ENCODE measurements at regions not wholly inside any gene's neighbourhood (a gene's known extent, or its start where the extent isn't known, plus 50 kb on each side); places are given as distances from the start of the nearest gene placed in this dataset.

GRCh38 chr2:139946690-139947089 lies 1166.5 kb upstream of the NXPH2 start:
- TF ChIP-seq CTCF (IDR thresholded peaks at IDR 0.05) = no peak
- no peak for TF ChIP-seq POLR2A (IDR thresholded peaks at IDR 0.05)
